ENCODE measurements at regions not wholly inside any gene's neighbourhood (a gene's known extent, or its start where the extent isn't known, plus 50 kb on each side); places are given as distances from the start of the nearest gene placed in this dataset.

- no peak for TF ChIP-seq CTCF (conservative IDR thresholded peaks at IDR 0.05; ENCODE audit: low read length)
- no peak for TF ChIP-seq EZH2phosphoT487 (IDR thresholded peaks at IDR 0.05; ENCODE audit: borderline replicate concordance, low read depth, low read length)
Observed at GRCh38 chr9:7560669-7561305, 238.8 kb downstream of the DMAC1 start.
